ENCODE measurements at regions not wholly inside any gene's neighbourhood (a gene's known extent, or its start where the extent isn't known, plus 50 kb on each side); places are given as distances from the start of the nearest gene placed in this dataset.
"Not testable (repeated sequence)": the region's sequence is repeated elsewhere in the genome, so short reads cannot be mapped to it uniquely, and the experiment has no call there.

- H3K27ac Mint-ChIP-seq, result no peak overlapping the region
- H3K27me3 Mint-ChIP-seq, result no peaks in the 10 kb centered on the region
- H3K4me3 Mint-ChIP-seq, result no peak overlapping the region
- no peaks in the 10 kb centered on the region for H3K4me1 Mint-ChIP-seq
- H3K36me3 Mint-ChIP-seq, result no peaks in the 10 kb centered on the region
- peaks cover 0 to 2% (median 0%) of the 10 kb centered on the region in 3 donors for H3K9me3 Mint-ChIP-seq
Measured at GRCh38 chr3:3351226-3351625, 171.7 kb upstream of the CRBN start.

- H3K27ac Mint-ChIP-seq, H3K27me3 Mint-ChIP-seq, H3K9me3 Mint-ChIP-seq, H3K36me3 Mint-ChIP-seq, H3K4me1 Mint-ChIP-seq, H3K4me3 Mint-ChIP-seq: not testable (repeated sequence)
Measured at GRCh38 chr3:3347056-3347455, 167.6 kb upstream of the CRBN start.

- H3K36me3 Mint-ChIP-seq, result no peaks in the 10 kb centered on the region
- no peaks in the 10 kb centered on the region for H3K9me3 Mint-ChIP-seq
- no peaks in the 10 kb centered on the region for H3K27me3 Mint-ChIP-seq
- H3K27ac Mint-ChIP-seq, result no peak overlapping the region
- no peaks in the 10 kb centered on the region for H3K4me1 Mint-ChIP-seq
- no peak overlapping the region for H3K4me3 Mint-ChIP-seq
Measured at GRCh38 chr3:3346556-3346955, 167.1 kb upstream of the CRBN start.

GRCh38 chr3:3342141-3342540, 162.7 kb upstream of the CRBN start:
- peaks cover 0 to 2% (median 0%) of the 10 kb centered on the region in 3 donors for H3K9me3 Mint-ChIP-seq
- no peak overlapping the region for H3K27ac Mint-ChIP-seq
- H3K36me3 Mint-ChIP-seq, result no peaks in the 10 kb centered on the region
- no peaks in the 10 kb centered on the region for H3K27me3 Mint-ChIP-seq
- no peak overlapping the region for H3K4me3 Mint-ChIP-seq
- no peaks in the 10 kb centered on the region for H3K4me1 Mint-ChIP-seq

- no peak overlapping the region for H3K27ac Mint-ChIP-seq
- H3K36me3 Mint-ChIP-seq, result no peaks in the 10 kb centered on the region
- H3K9me3 Mint-ChIP-seq, result peaks cover 0 to 2% (median 0%) of the 10 kb centered on the region in 3 donors
- H3K4me1 Mint-ChIP-seq, result no peaks in the 10 kb centered on the region
- no peaks in the 10 kb centered on the region for H3K27me3 Mint-ChIP-seq
- H3K4me3 Mint-ChIP-seq, result no peak overlapping the region
Measured at GRCh38 chr3:3340965-3341895, 161.7 kb upstream of the CRBN start.

GRCh38 chr3:3340526-3340925, 161.0 kb upstream of the CRBN start:
- no peak overlapping the region for H3K27ac Mint-ChIP-seq
- H3K9me3 Mint-ChIP-seq, result peaks cover 0 to 2% (median 0%) of the 10 kb centered on the region in 3 donors
- H3K27me3 Mint-ChIP-seq, result no peaks in the 10 kb centered on the region
- no peaks in the 10 kb centered on the region for H3K36me3 Mint-ChIP-seq
- no peaks in the 10 kb centered on the region for H3K4me1 Mint-ChIP-seq
- H3K4me3 Mint-ChIP-seq, result no peak overlapping the region

GRCh38 chr3:3335903-3336302, 156.4 kb upstream of the CRBN start:
- Mint-ChIP-seq H3K4me3 (no peak overlapping the region), H3K9me3 (peaks cover 0 to 2% (median 0%) of the 10 kb centered on the region in 3 donors), H3K27me3 (no peaks in the 10 kb centered on the region), H3K36me3 (no peaks in the 10 kb centered on the region), H3K27ac (no peak overlapping the region), H3K4me1 (no peaks in the 10 kb centered on the region)

GRCh38 chr3:3334491-3334890, 155.0 kb upstream of the CRBN start:
- Mint-ChIP-seq H3K9me3 (no peaks in the 10 kb centered on the region), H3K4me3 (no peak overlapping the region), H3K27ac (no peak overlapping the region), H3K27me3 (no peaks in the 10 kb centered on the region), H3K36me3 (no peaks in the 10 kb centered on the region), H3K4me1 (no peaks in the 10 kb centered on the region)

GRCh38 chr3:3333571-3333970, 154.1 kb upstream of the CRBN start:
- Mint-ChIP-seq H3K27me3 (no peaks in the 10 kb centered on the region), H3K4me1 (no peaks in the 10 kb centered on the region), H3K27ac (no peak overlapping the region), H3K36me3 (no peaks in the 10 kb centered on the region), H3K9me3 (no peaks in the 10 kb centered on the region), H3K4me3 (no peak overlapping the region)

- H3K4me1 Mint-ChIP-seq, result no peaks in the 10 kb centered on the region
- H3K27me3 Mint-ChIP-seq, result no peaks in the 10 kb centered on the region
- no peak overlapping the region for H3K27ac Mint-ChIP-seq
- no peak overlapping the region for H3K4me3 Mint-ChIP-seq
- peaks cover 2% of the 10 kb centered on the region for H3K36me3 Mint-ChIP-seq
- H3K9me3 Mint-ChIP-seq, result no peaks in the 10 kb centered on the region
Measured at GRCh38 chr3:3316521-3316920, 137.0 kb upstream of the CRBN start.

- H3K9me3 Mint-ChIP-seq, result no peaks in the 10 kb centered on the region
- no peak overlapping the region for H3K4me3 Mint-ChIP-seq
- no peaks in the 10 kb centered on the region for H3K4me1 Mint-ChIP-seq
- peaks cover 2% of the 10 kb centered on the region for H3K36me3 Mint-ChIP-seq
- no peaks in the 10 kb centered on the region for H3K27me3 Mint-ChIP-seq
- H3K27ac Mint-ChIP-seq, result no peak overlapping the region
Measured at GRCh38 chr3:3315846-3316245, 136.4 kb upstream of the CRBN start.

- H3K27ac Mint-ChIP-seq, result no peak overlapping the region
Measured at GRCh38 chr3:3309887-3310286, 130.4 kb upstream of the CRBN start.

GRCh38 chr3:3308809-3309208, 129.3 kb upstream of the CRBN start:
- no peaks in the 10 kb centered on the region for H3K4me1 Mint-ChIP-seq
- no peak overlapping the region for H3K4me3 Mint-ChIP-seq
- H3K9me3 Mint-ChIP-seq, result no peaks in the 10 kb centered on the region
- H3K27me3 Mint-ChIP-seq, result no peaks in the 10 kb centered on the region
- H3K36me3 Mint-ChIP-seq, result no peaks in the 10 kb centered on the region
- no peak overlapping the region for H3K27ac Mint-ChIP-seq

More at GRCh38 chr3:3309887-3310286, 130.4 kb upstream of the CRBN start:
- H3K27me3 Mint-ChIP-seq, result no peaks in the 10 kb centered on the region
- no peak overlapping the region for H3K4me3 Mint-ChIP-seq
- no peaks in the 10 kb centered on the region for H3K36me3 Mint-ChIP-seq
- no peaks in the 10 kb centered on the region for H3K4me1 Mint-ChIP-seq
- H3K9me3 Mint-ChIP-seq, result no peaks in the 10 kb centered on the region

- Mint-ChIP-seq H3K36me3 (no peaks in the 10 kb centered on the region), H3K4me1 (no peaks in the 10 kb centered on the region), H3K9me3 (peaks cover 0 to 2% (median 0%) of the 10 kb centered on the region in 3 donors), H3K27me3 (no peaks in the 10 kb centered on the region), H3K4me3 (no peak overlapping the region), H3K27ac (no peak overlapping the region)
Measured at GRCh38 chr3:3307491-3307890, 128.0 kb upstream of the CRBN start.

- peaks cover 0 to 2% (median 0%) of the 10 kb centered on the region in 3 donors for H3K9me3 Mint-ChIP-seq
- no peak overlapping the region for H3K4me3 Mint-ChIP-seq
Measured at GRCh38 chr3:3305841-3306240, 126.3 kb upstream of the CRBN start.

GRCh38 chr3:3305084-3305483, 125.6 kb upstream of the CRBN start:
- H3K27ac Mint-ChIP-seq, result no peak overlapping the region
- no peaks in the 10 kb centered on the region for H3K4me1 Mint-ChIP-seq
- peaks cover 4% of the 10 kb centered on the region for H3K27me3 Mint-ChIP-seq
- H3K36me3 Mint-ChIP-seq, result no peaks in the 10 kb centered on the region
- H3K9me3 Mint-ChIP-seq, result peaks cover 0 to 2% (median 0%) of the 10 kb centered on the region in 3 donors
- no peak overlapping the region for H3K4me3 Mint-ChIP-seq

More at GRCh38 chr3:3305841-3306240, 126.3 kb upstream of the CRBN start:
- H3K27me3 Mint-ChIP-seq, result peaks cover 4% of the 10 kb centered on the region
- H3K4me1 Mint-ChIP-seq, result no peaks in the 10 kb centered on the region
- H3K27ac Mint-ChIP-seq, result no peak overlapping the region
- no peaks in the 10 kb centered on the region for H3K36me3 Mint-ChIP-seq
